K562 (cell line): ENCODE measurements at regions not wholly inside any gene's neighbourhood (a gene's known extent, or its start where the extent isn't known, plus 50 kb on each side); places are given as distances from the start of the nearest gene placed in this dataset.

ENCODE experiments used
- ATAC-seq: fragments of 200-7000 bp; cut with Tn5 transposase; 3 replicates; pipeline ENCODE4 v1.9.1; 2020; ENCODE audit warnings: moderate library complexity
- BruUV-seq: library from RNA; stranded (reverse); fragments of 400-500 nt; replicated peaks from 2 replicates; lab custom pipeline; 2021; lab: Mats Ljungman, UMichigan
- CTCF ChIA-PET: fragments of 300-600 bp; formaldehyde crosslinking; extraction: SDS; loops from one replicate; lab custom pipeline; 2021; ENCODE audit warnings: low intra/inter-chr PET ratio; lab: Yijun Ruan, JAX
- POLR2A ChIA-PET: fragments of 300-600, 350-650 bp; sonication (Branson Sonifier 250); formaldehyde crosslinking; extraction: SDS; loops from one replicate; lab custom pipeline; 2021; ENCODE audit warnings: antibody characterized with exemption, inconsistent platforms; lab: Yijun Ruan, JAX
- DNase-seq, 4 experiments: peaks; one replicate each; pipeline versions ENCODE4 v3.0.0 to v3.0.0-alpha.2; 2011 to 2018; ENCODE audit warnings: low spot score in 3 of 4, mixed read lengths in 3 of 4; ENCODE audit errors: extremely low read depth in 1 of 4
- FAIRE-seq: peaks from 2 replicates; lab custom pipeline; 2011; peaks lifted over from hg19 to GRCh38; lab: Jason Lieb, UNC
- H2AFZ ChIP-seq: 2 replicates; pipeline ENCODE4 v1.6.0; 2011; ENCODE audit warnings: low read depth, low read length, control low read depth, inconsistent platforms
- H3K27ac ChIP-seq: fragments of 200-600 bp; 3 replicates; pipeline ENCODE4 v1.8.0; 2011; ENCODE audit warnings: low read depth, mild to moderate bottlenecking, control low read depth, inconsistent platforms, low read length, moderate library complexity, mixed read lengths; ENCODE audit errors: extremely low read depth
- H3K27me3 ChIP-seq, 2 experiments: fragments of 300-600 bp in 1 of 2; 2 replicates in 1 of 2; 3 replicates in 1 of 2; pipeline versions ENCODE4 v1.6.0 to v1.8.0; 2011; ENCODE audit warnings: inconsistent platforms in 2 of 2, low read length in 2 of 2, mild to moderate bottlenecking in 1 of 2, mixed read lengths in 1 of 2, moderate library complexity in 1 of 2; ENCODE audit not compliant: control insufficient read depth in 2 of 2, insufficient read depth in 2 of 2
- H3K36me3 ChIP-seq: fragments of 300-600 bp; 3 replicates; pipeline ENCODE4 v1.8.0; 2011; ENCODE audit warnings: mild to moderate bottlenecking, low read length, inconsistent platforms; ENCODE audit not compliant: control insufficient read depth, insufficient read depth
- H3K4me1 ChIP-seq, 2 experiments: fragments of 200-600 bp in 1 of 2; replicated peaks in 1 of 2; 2 replicates in 1 of 2; 3 replicates in 1 of 2; pipeline versions ENCODE4 v1.5.1 to v1.8.0; 2011; ENCODE audit warnings: inconsistent platforms in 2 of 2, low read length in 2 of 2, mild to moderate bottlenecking in 1 of 2, mixed read lengths in 1 of 2, moderate library complexity in 1 of 2; ENCODE audit not compliant: control insufficient read depth in 2 of 2, insufficient read depth in 2 of 2
- H3K4me2 ChIP-seq: 2 replicates; pipeline ENCODE4 v1.6.1; 2011; ENCODE audit warnings: low read length, control low read depth, inconsistent platforms, mixed read lengths; ENCODE audit not compliant: insufficient read depth
- H3K4me3 ChIP-seq: fragments of 200-600 bp; sonication (generic), shearing (Covaris generic); 2 replicates; pipeline ENCODE4 v1.5.1; 2016; ENCODE audit warnings: control low read depth, inconsistent platforms
- H3K79me2 ChIP-seq: fragments of 200-600 bp; 3 replicates; pipeline ENCODE4 v1.8.0; 2011; ENCODE audit warnings: low read length, inconsistent platforms; ENCODE audit not compliant: control insufficient read depth, insufficient read depth
- H3K9ac ChIP-seq, 2 experiments: 2 replicates each; pipeline versions ENCODE4 v1.6.0 to v1.6.1; 2011; ENCODE audit warnings: low read depth in 2 of 2, low read length in 2 of 2, control low read depth in 1 of 2, inconsistent platforms in 1 of 2, mild to moderate bottlenecking in 1 of 2, mixed read lengths in 1 of 2; ENCODE audit not compliant: insufficient read depth in 1 of 2
- H3K9me1 ChIP-seq: one replicate; pipeline ENCODE4 v1.6.0; 2011; ENCODE audit warnings: inconsistent platforms, mild to moderate bottlenecking, low read length, moderate library complexity; ENCODE audit not compliant: control insufficient read depth, insufficient read depth
- H3K9me3 ChIP-seq: replicated peaks from 2 replicates; pipeline ENCODE4 v1.5.1; 2011; ENCODE audit warnings: low read depth, low read length, inconsistent platforms; ENCODE audit not compliant: control insufficient read depth, insufficient read depth
- H4K20me1 ChIP-seq: replicated peaks from 2 replicates; pipeline ENCODE4 v1.6.1; 2011; ENCODE audit warnings: low read length, inconsistent platforms, mixed read lengths; ENCODE audit not compliant: control insufficient read depth, insufficient read depth
- HLTF ChIP-seq: fragments of 450-650 bp; IDR thresholded peaks from 2 replicates; pipeline ENCODE4 v1.6.1; 2016
- LEF1 ChIP-seq: fragments of 450-650 bp; IDR thresholded peaks from 2 replicates; pipeline ENCODE4 v1.6.1; 2016; ENCODE audit warnings: mild to moderate bottlenecking
- SREBF1 ChIP-seq: fragments of 150-350 bp; IDR thresholded peaks from 2 replicates; pipeline ENCODE4 v1.6.1; 2014; ENCODE audit warnings: antibody characterized with exemption, low read depth, low read length, borderline replicate concordance
- SREBF2 ChIP-seq: sonication (generic); formaldehyde crosslinking; IDR thresholded peaks from 2 replicates; pipeline ENCODE4 v1.4.0; 2020; ENCODE audit warnings: mild to moderate bottlenecking, missing genetic modification reagents
- TRIM28 ChIP-seq: fragments of 450-650 bp; IDR thresholded peaks from 2 replicates; pipeline ENCODE4 v1.6.1; 2017
- ZNF354B ChIP-seq: fragments of 250-450 bp; sonication (Bioruptor Pico); IDR thresholded peaks from 2 replicates; pipeline ENCODE4 v1.4.0; 2020
- WGBS: fragments of 100-300 bp; shearing (Covaris generic); methylation state at CpG from one replicate; pipeline ENCODE4 v1.1.6; 2016; ENCODE audit warnings: low coverage, mixed read lengths; ENCODE audit not compliant: insufficient coverage; ENCODE audit errors: missing lambda C conversion rate; 5-methylcytosine and 5-hydroxymethylcytosine counted together
- in situ Hi-C: fragments of 300-500 bp; cut with MboI; formaldehyde crosslinking; loops from 4 replicates; pipeline ENCODE4 v1.15.0; 2018; ENCODE audit warnings: inconsistent platforms, mixed read lengths
- intact Hi-C: fragments of 100-400 bp; cut with micrococcal nuclease; formaldehyde crosslinking; loops from 2 replicates; pipeline ENCODE4 v1.14.2; 2022
- TF ChIP-seq, protein P1 (sequence below): IDR thresholded peaks from 3 replicates; pipeline ENCODE4 v1.6.1; 2011; ENCODE audit warnings: borderline replicate concordance, mild to moderate bottlenecking; ENCODE audit not compliant: insufficient read length, insufficient read depth
- TF ChIP-seq, protein P2 (sequence below): fragments of 450-650 bp; conservative IDR thresholded peaks from 2 replicates; pipeline ENCODE4 v1.6.1; 2016; ENCODE audit warnings: missing genetic modification characterization, low read depth, mild to moderate bottlenecking, missing compliant biosample characterization, moderate library complexity
- TF ChIP-seq, protein P3 (sequence below): fragments of 450-650 bp; formaldehyde crosslinking; IDR thresholded peaks from 2 replicates; pipeline ENCODE4 v1.4.0; 2020; ENCODE audit warnings: mild to moderate bottlenecking
- TF ChIP-seq, protein P4 (sequence below): fragments of 200-800 bp; sonication (Bioruptor generic); IDR thresholded peaks from 2 replicates; pipeline ENCODE4 v1.6.1; 2016; ENCODE audit warnings: missing genetic modification characterization, missing compliant biosample characterization
- TF ChIP-seq, protein P5 (sequence below): IDR thresholded peaks from 2 replicates; pipeline ENCODE4 v1.6.1; 2012; ENCODE audit warnings: low read depth, low read length, improper control_type of control experiment, borderline replicate concordance

DNA sequence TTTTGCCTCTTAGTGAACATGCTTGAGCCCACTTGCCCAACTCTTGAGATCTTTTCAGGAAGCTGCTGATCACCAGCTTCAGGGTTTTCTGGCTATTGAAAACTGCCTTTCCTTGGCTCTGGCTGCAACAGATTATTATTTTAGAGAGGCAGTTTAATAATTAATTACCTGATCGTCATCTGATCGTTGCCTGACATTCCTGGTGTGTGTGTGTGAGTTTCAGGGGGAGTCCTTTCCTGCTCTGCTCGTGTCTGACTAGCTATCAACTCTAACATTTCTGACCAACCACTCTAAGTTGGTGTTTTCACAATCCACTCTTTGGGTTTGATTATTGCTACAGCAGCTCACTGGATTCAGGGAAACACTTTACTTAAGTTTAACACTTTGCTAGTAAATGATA lies 84.3 kb upstream of the SPATA16 start:
- no peaks in the 10 kb centered on the region for H3K9me1 ChIP-seq
- no peak overlapping the region for H3K4me3 ChIP-seq
- no peak overlapping the region for H3K4me2 ChIP-seq
- in situ Hi-C loops, result no loop called here
- DNase-seq (no peak), FAIRE-seq (no peak), ATAC-seq (no peak)
- ChIA-PET POLR2A (no interaction called here), CTCF (no interaction called here)
- H3K79me2 ChIP-seq, result no peaks in the 10 kb centered on the region
- H2AFZ ChIP-seq, result no peak overlapping the region
- no peaks in the 10 kb centered on the region for H3K36me3 ChIP-seq
- WGBS, result 0% methylated on average over 3 of the region's 3 CpGs
- intact Hi-C loops, result no loop called here
- no peaks in the 10 kb centered on the region for H3K9me3 ChIP-seq
- no peak overlapping the region for H3K9ac ChIP-seq
- no peaks in the 10 kb centered on the region for H3K27me3 ChIP-seq
- no peak overlapping the region for H3K27ac ChIP-seq
- no peaks in the 10 kb centered on the region for H3K4me1 ChIP-seq
- no peaks in the 10 kb centered on the region for H4K20me1 ChIP-seq
- BruUV-seq, result no TSS peak
- TF ChIP-seq TRIM28 (no peak), LEF1 (no peak), ZNF354B (no peak), SREBF1 (no peak), SREBF2 (CRISPR knock-in tag) (no peak), HLTF (no peak)
- TF ChIP-seq, protein P1, sequence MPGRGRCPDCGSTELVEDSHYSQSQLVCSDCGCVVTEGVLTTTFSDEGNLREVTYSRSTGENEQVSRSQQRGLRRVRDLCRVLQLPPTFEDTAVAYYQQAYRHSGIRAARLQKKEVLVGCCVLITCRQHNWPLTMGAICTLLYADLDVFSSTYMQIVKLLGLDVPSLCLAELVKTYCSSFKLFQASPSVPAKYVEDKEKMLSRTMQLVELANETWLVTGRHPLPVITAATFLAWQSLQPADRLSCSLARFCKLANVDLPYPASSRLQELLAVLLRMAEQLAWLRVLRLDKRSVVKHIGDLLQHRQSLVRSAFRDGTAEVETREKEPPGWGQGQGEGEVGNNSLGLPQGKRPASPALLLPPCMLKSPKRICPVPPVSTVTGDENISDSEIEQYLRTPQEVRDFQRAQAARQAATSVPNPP, result no peak
- TF ChIP-seq, protein P2, sequence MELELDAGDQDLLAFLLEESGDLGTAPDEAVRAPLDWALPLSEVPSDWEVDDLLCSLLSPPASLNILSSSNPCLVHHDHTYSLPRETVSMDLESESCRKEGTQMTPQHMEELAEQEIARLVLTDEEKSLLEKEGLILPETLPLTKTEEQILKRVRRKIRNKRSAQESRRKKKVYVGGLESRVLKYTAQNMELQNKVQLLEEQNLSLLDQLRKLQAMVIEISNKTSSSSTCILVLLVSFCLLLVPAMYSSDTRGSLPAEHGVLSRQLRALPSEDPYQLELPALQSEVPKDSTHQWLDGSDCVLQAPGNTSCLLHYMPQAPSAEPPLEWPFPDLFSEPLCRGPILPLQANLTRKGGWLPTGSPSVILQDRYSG (tag), result no peak
- TF ChIP-seq, protein P3, sequence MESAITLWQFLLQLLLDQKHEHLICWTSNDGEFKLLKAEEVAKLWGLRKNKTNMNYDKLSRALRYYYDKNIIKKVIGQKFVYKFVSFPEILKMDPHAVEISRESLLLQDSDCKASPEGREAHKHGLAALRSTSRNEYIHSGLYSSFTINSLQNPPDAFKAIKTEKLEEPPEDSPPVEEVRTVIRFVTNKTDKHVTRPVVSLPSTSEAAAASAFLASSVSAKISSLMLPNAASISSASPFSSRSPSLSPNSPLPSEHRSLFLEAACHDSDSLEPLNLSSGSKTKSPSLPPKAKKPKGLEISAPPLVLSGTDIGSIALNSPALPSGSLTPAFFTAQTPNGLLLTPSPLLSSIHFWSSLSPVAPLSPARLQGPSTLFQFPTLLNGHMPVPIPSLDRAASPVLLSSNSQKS, result no peak
- TF ChIP-seq, protein P4, sequence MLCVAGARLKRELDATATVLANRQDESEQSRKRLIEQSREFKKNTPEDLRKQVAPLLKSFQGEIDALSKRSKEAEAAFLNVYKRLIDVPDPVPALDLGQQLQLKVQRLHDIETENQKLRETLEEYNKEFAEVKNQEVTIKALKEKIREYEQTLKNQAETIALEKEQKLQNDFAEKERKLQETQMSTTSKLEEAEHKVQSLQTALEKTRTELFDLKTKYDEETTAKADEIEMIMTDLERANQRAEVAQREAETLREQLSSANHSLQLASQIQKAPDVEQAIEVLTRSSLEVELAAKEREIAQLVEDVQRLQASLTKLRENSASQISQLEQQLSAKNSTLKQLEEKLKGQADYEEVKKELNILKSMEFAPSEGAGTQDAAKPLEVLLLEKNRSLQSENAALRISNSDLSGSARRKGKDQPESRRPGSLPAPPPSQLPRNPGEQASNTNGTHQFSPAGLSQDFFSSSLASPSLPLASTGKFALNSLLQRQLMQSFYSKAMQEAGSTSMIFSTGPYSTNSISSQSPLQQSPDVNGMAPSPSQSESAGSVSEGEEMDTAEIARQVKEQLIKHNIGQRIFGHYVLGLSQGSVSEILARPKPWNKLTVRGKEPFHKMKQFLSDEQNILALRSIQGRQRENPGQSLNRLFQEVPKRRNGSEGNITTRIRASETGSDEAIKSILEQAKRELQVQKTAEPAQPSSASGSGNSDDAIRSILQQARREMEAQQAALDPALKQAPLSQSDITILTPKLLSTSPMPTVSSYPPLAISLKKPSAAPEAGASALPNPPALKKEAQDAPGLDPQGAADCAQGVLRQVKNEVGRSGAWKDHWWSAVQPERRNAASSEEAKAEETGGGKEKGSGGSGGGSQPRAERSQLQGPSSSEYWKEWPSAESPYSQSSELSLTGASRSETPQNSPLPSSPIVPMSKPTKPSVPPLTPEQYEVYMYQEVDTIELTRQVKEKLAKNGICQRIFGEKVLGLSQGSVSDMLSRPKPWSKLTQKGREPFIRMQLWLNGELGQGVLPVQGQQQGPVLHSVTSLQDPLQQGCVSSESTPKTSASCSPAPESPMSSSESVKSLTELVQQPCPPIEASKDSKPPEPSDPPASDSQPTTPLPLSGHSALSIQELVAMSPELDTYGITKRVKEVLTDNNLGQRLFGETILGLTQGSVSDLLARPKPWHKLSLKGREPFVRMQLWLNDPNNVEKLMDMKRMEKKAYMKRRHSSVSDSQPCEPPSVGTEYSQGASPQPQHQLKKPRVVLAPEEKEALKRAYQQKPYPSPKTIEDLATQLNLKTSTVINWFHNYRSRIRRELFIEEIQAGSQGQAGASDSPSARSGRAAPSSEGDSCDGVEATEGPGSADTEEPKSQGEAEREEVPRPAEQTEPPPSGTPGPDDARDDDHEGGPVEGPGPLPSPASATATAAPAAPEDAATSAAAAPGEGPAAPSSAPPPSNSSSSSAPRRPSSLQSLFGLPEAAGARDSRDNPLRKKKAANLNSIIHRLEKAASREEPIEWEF (CRISPR knock-in tag), result no peak
- TF ChIP-seq, protein P5, sequence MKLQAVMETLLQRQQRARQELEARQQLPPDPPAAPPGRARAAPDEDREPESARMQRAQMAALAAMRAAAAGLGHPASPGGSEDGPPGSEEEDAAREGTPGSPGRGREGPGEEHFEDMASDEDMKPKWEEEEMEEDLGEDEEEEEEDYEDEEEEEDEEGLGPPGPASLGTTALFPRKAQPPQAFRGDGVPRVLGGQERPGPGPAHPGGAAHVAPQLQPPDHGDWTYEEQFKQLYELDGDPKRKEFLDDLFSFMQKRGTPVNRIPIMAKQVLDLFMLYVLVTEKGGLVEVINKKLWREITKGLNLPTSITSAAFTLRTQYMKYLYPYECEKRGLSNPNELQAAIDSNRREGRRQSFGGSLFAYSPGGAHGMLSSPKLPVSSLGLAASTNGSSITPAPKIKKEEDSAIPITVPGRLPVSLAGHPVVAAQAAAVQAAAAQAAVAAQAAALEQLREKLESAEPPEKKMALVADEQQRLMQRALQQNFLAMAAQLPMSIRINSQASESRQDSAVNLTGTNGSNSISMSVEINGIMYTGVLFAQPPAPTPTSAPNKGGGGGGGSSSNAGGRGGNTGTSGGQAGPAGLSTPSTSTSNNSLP, result no peak
